A673 (cell line): ENCODE measurements at regions not wholly inside any gene's neighbourhood (a gene's known extent, or its start where the extent isn't known, plus 50 kb on each side); places are given as distances from the start of the nearest gene placed in this dataset.

Source experiments
- CTCF ChIP-seq: fragments of 300-800, 200-600 bp; sonication (generic); conservative IDR thresholded peaks from 2 replicates; pipeline ENCODE4 v1.5.1; 2017; ENCODE audit warnings: low read depth, mild to moderate bottlenecking, antibody characterized with exemption, low read length, moderate library complexity, mixed read lengths
- EZH2 ChIP-seq: fragments of 200-600 bp; sonication (generic); IDR thresholded peaks from 2 replicates; pipeline ENCODE4 v1.6.1; 2017; ENCODE audit warnings: borderline replicate concordance, low read depth, mild to moderate bottlenecking, mixed read lengths, antibody characterized with exemption, low read length; ENCODE audit not compliant: poor library complexity, severe bottlenecking

- TF ChIP-seq CTCF: no peak
- no peak for TF ChIP-seq EZH2
Measured at GRCh38 chr5:156245895-156246294, 81.1 kb upstream of the SGCD start.
